ENCODE measurements at regions not wholly inside any gene's neighbourhood (a gene's known extent, or its start where the extent isn't known, plus 50 kb on each side); places are given as distances from the start of the nearest gene placed in this dataset.
A peak's percentile ranks its signal among the peaks of the same experiment; 100 is the strongest.
"Not testable (repeated sequence)": the region's sequence is repeated elsewhere in the genome, so short reads cannot be mapped to it uniquely, and the experiment has no call there.

DNA sequence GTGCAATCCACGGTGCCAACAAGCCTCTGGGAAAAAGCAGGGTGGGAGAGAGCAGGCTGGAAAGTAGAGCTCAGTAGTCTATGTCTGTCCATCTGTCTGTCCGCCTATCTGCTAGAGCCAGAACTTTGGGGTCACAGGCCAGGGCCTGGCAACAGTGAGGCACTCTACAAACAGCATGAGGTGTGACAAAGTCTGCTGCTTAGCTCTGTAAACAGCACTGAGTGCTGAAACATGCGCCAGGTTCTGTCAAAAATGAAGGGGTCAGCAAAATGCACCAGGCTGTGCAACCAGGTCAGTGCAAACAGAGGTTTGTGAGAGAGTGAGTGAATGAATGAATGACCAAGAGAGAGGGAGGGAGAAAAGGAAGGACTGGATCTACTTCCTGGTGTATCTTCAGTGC is 936.5 kb downstream of the SPATA31A6 start:
- TF ChIP-seq FOXA2 (IDR thresholded peaks at IDR 0.05) = peak; percentile 45
- TF ChIP-seq HNF4A (conservative IDR thresholded peaks at IDR 0.05) = peak; percentile 30 to 53
- peak in 1 of 2 donors; percentile 41 for TF ChIP-seq RXRA (IDR thresholded peaks at IDR 0.05)
- TF ChIP-seq SP1 (IDR thresholded peaks at IDR 0.05) = peak; percentile 42
- H3K9ac ChIP-seq (ENCODE audit: low read depth in 1 of 2, low read length in 2 of 2); H3K36me3 ChIP-seq (ENCODE audit: control insufficient read depth in 4 of 4, insufficient read depth in 3 of 4, low read depth in 1 of 4, low read length in 3 of 4); H3K4me1 ChIP-seq (ENCODE audit: control insufficient read depth in 4 of 4, insufficient read depth in 4 of 4, low read length in 3 of 4); H3K27me3 ChIP-seq (ENCODE audit: control insufficient read depth in 4 of 4, insufficient read depth in 4 of 4, low read length in 3 of 4); H3K9me3 ChIP-seq (ENCODE audit: control insufficient read depth in 4 of 4, low read length in 3 of 4); H3K4me3 ChIP-seq (ENCODE audit: low read depth in 1 of 3, low read length in 3 of 3); DNase-seq (ENCODE audit: low spot score): not testable (repeated sequence)
- WGBS = 28% methylated on average over 2 of the region's 3 CpGs
- peak overlapping the region in 1 of 2 donors; percentile 46 for H3K27ac ChIP-seq (ENCODE audit: low read depth in 1 of 2, low read length in 2 of 2)

DNA sequence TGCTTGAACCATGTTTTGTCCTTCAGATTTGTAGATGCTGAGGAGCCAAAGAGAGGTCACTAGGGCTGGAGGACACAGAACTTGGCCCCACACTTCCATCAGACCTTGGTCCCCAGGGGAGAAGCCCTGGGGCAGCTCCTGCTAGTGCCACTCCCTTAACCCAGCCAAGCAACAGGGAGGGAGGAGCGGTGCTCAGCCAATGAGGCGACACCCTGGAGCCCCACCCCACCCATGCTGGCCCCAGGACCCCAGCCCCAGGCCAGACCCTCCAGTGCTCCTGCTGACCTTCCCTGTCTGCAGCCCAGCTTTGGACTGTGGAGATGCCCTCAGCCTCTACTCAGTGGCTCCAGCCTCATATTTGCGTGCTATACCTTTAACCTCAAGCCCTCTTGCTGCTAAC is 942.4 kb downstream of the SPATA31A6 start:
- not testable (repeated sequence) for H3K4me3 ChIP-seq (ENCODE audit: low read depth in 1 of 3, low read length in 3 of 3); H3K36me3 ChIP-seq (ENCODE audit: control insufficient read depth in 4 of 4, insufficient read depth in 3 of 4, low read depth in 1 of 4, low read length in 3 of 4); DNase-seq (ENCODE audit: low spot score); H3K4me1 ChIP-seq (ENCODE audit: control insufficient read depth in 4 of 4, insufficient read depth in 4 of 4, low read length in 3 of 4); H3K9me3 ChIP-seq (ENCODE audit: control insufficient read depth in 4 of 4, low read length in 3 of 4); H3K27me3 ChIP-seq (ENCODE audit: control insufficient read depth in 4 of 4, insufficient read depth in 4 of 4, low read length in 3 of 4); H3K9ac ChIP-seq (ENCODE audit: low read depth in 1 of 2, low read length in 2 of 2); H3K27ac ChIP-seq (ENCODE audit: low read depth in 1 of 2, low read length in 2 of 2)
- WGBS = 92% methylated on average over 3 of the region's 3 CpGs

DNA sequence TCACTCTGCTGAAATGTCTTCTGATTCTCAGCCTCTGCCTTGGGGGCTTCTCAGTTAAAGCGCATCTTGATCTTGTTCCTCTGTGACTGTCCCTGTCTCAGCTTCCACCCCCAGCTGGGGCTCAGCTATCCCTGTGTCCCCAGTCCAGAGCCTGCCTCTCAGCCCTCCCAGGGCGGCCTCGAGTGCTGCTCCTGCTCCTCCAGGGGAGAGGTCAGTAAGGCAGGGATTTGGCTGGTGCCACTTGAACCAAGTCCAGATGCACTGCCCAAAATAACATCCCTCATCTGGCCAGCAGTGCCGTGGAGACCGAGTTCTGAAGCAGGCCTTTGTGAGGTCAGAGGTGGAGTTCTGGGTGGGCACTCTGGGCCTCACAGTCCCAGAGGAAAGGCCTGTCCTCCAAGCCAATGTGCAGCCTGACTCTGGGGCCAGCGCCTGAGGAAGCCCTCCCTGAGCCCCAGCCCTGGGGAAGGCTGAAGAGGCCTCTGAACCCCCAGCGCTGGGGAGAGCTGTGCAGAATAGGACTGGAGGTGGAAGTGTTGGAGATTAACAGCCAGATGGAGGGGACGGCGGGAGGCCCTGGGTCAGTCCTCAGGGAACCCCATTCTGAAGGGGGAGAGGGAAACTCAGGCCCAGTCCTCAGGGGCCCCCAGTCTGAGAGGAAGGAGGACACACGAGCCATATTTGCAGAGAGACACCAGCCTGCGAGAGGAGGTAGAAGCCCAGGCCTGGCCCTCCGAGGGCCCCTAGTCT is 943.7 kb downstream of the SPATA31A6 start:
- not testable (repeated sequence) for H3K9ac ChIP-seq (ENCODE audit: low read depth in 1 of 2, low read length in 2 of 2); H3K4me3 ChIP-seq (ENCODE audit: low read depth in 1 of 3, low read length in 3 of 3); DNase-seq (ENCODE audit: low spot score); H3K27ac ChIP-seq (ENCODE audit: low read depth in 1 of 2, low read length in 2 of 2); H3K36me3 ChIP-seq (ENCODE audit: control insufficient read depth in 4 of 4, insufficient read depth in 3 of 4, low read depth in 1 of 4, low read length in 3 of 4); H3K9me3 ChIP-seq (ENCODE audit: control insufficient read depth in 4 of 4, low read length in 3 of 4); H3K27me3 ChIP-seq (ENCODE audit: control insufficient read depth in 4 of 4, insufficient read depth in 4 of 4, low read length in 3 of 4); H3K4me1 ChIP-seq (ENCODE audit: control insufficient read depth in 4 of 4, insufficient read depth in 4 of 4, low read length in 3 of 4)
- 71% methylated on average over 12 of the region's 12 CpGs for WGBS

DNA sequence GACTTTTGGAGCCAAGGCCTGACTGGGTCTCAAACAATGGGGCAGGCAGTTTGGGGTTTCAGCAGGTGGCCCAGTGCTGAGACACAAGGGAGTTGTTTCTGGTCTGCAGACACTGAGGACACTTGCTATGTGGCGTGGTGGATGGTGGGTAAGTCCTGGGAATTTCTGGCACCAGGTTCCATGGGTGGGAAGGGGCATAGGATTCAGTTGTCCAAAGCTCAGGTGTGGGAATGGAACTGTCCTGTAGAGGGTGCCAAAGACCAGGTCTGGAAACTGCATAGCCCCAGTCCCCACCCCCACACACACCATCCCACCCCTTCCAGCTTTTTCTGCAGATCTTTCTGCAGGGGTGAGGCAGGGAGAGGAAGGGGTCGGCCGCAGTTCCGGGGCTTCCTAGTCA is 944.5 kb downstream of the SPATA31A6 start:
- TF ChIP-seq RAD21 (IDR thresholded peaks at IDR 0.05) = peak; percentile 24 to 44
- not testable (repeated sequence) for DNase-seq (ENCODE audit: low spot score); H3K4me1 ChIP-seq (ENCODE audit: control insufficient read depth in 4 of 4, insufficient read depth in 4 of 4, low read length in 3 of 4); H3K27me3 ChIP-seq (ENCODE audit: control insufficient read depth in 4 of 4, insufficient read depth in 4 of 4, low read length in 3 of 4); H3K36me3 ChIP-seq (ENCODE audit: control insufficient read depth in 4 of 4, insufficient read depth in 3 of 4, low read depth in 1 of 4, low read length in 3 of 4); H3K9ac ChIP-seq (ENCODE audit: low read depth in 1 of 2, low read length in 2 of 2); H3K9me3 ChIP-seq (ENCODE audit: control insufficient read depth in 4 of 4, low read length in 3 of 4); H3K27ac ChIP-seq (ENCODE audit: low read depth in 1 of 2, low read length in 2 of 2); H3K4me3 ChIP-seq (ENCODE audit: low read depth in 1 of 3, low read length in 3 of 3)
- 27% methylated on average over 4 of the region's 4 CpGs for WGBS

DNA sequence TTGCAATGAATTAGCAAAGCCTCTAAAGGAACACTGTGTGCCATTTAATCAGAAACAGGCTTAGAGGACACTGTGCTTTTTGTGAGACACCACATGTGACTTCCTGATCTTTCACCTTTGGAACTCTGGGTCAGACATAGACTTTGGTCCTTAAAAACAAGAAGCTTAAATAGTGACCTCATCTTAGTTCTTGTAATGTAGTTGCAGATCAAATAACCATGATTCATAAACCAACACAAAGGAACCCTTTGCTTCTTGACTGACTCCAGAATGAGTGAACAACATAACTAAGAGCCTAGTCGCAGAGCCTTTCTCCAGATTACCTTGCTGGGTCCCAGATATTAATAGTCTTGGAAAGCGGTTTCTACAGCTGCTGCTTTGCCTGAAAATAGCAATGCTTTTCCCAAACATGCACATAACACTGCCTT is 947.3 kb downstream of the SPATA31A6 start:
- H3K27me3 ChIP-seq (ENCODE audit: control insufficient read depth in 4 of 4, insufficient read depth in 4 of 4, low read length in 3 of 4); DNase-seq (ENCODE audit: low spot score); H3K4me3 ChIP-seq (ENCODE audit: low read depth in 1 of 3, low read length in 3 of 3); H3K9me3 ChIP-seq (ENCODE audit: control insufficient read depth in 4 of 4, low read length in 3 of 4); H3K4me1 ChIP-seq (ENCODE audit: control insufficient read depth in 4 of 4, insufficient read depth in 4 of 4, low read length in 3 of 4); H3K36me3 ChIP-seq (ENCODE audit: control insufficient read depth in 4 of 4, insufficient read depth in 3 of 4, low read depth in 1 of 4, low read length in 3 of 4); H3K9ac ChIP-seq (ENCODE audit: low read depth in 1 of 2, low read length in 2 of 2): not testable (repeated sequence)
- 48% methylated on average over 2 of the region's 2 CpGs for WGBS
- peak overlapping the region; percentile 63 to 64 for H3K27ac ChIP-seq (ENCODE audit: low read depth in 1 of 2, low read length in 2 of 2)
- peak; percentile 35 to 75 for TF ChIP-seq RXRA (IDR thresholded peaks at IDR 0.05)
- peak in 1 of 2 donors; percentile 36 for TF ChIP-seq RAD21 (IDR thresholded peaks at IDR 0.05)
- TF ChIP-seq, protein P1, sequence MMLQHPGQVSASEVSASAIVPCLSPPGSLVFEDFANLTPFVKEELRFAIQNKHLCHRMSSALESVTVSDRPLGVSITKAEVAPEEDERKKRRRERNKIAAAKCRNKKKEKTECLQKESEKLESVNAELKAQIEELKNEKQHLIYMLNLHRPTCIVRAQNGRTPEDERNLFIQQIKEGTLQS (IDR thresholded peaks at IDR 0.05) = peak; percentile 39
- peak; percentile 58 to 83 for TF ChIP-seq JUND (IDR thresholded peaks at IDR 0.05)
- TF ChIP-seq SP1 (IDR thresholded peaks at IDR 0.05) = peak; percentile 74
- TF ChIP-seq HNF4A (conservative IDR thresholded peaks at IDR 0.05) = peak; percentile 82 to 86
- TF ChIP-seq, protein P2, sequence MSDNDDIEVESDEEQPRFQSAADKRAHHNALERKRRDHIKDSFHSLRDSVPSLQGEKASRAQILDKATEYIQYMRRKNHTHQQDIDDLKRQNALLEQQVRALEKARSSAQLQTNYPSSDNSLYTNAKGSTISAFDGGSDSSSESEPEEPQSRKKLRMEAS (IDR thresholded peaks at IDR 0.05) = peak; percentile 39
- peak; percentile 73 for TF ChIP-seq NR2F2 (IDR thresholded peaks at IDR 0.05)
- TF ChIP-seq, protein P3, sequence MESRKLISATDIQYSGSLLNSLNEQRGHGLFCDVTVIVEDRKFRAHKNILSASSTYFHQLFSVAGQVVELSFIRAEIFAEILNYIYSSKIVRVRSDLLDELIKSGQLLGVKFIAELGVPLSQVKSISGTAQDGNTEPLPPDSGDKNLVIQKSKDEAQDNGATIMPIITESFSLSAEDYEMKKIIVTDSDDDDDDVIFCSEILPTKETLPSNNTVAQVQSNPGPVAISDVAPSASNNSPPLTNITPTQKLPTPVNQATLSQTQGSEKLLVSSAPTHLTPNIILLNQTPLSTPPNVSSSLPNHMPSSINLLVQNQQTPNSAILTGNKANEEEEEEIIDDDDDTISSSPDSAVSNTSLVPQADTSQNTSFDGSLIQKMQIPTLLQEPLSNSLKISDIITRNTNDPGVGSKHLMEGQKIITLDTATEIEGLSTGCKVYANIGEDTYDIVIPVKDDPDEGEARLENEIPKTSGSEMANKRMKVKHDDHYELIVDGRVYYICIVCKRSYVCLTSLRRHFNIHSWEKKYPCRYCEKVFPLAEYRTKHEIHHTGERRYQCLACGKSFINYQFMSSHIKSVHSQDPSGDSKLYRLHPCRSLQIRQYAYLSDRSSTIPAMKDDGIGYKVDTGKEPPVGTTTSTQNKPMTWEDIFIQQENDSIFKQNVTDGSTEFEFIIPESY (IDR thresholded peaks at IDR 0.05) = peak; percentile 32
- TF ChIP-seq HNF4G (IDR thresholded peaks at IDR 0.05) = peak; percentile 54

DNA sequence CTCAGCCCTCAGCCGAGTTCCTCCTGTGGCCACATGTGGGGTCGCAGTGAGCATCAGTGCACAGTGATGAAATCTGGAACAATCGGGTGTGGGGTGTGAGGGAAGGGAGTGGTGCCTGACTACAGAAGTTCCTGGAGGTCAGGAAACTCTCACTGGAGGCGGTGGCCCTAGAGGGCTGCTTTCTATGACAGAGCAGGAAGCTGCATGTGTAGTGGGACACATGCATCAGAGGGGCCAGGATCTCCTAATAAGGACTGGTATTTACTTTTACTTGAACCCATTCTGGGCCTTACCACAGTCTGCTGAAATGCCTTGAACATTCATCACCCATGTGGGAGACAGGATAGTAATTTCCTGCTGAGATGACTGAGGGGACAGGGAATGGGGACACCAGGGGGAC is 952.0 kb downstream of the SPATA31A6 start:
- H3K9ac ChIP-seq (ENCODE audit: low read depth in 1 of 2, low read length in 2 of 2); H3K27ac ChIP-seq (ENCODE audit: low read depth in 1 of 2, low read length in 2 of 2); H3K4me1 ChIP-seq (ENCODE audit: control insufficient read depth in 4 of 4, insufficient read depth in 4 of 4, low read length in 3 of 4); DNase-seq (ENCODE audit: low spot score); H3K4me3 ChIP-seq (ENCODE audit: low read depth in 1 of 3, low read length in 3 of 3); H3K36me3 ChIP-seq (ENCODE audit: control insufficient read depth in 4 of 4, insufficient read depth in 3 of 4, low read depth in 1 of 4, low read length in 3 of 4); H3K27me3 ChIP-seq (ENCODE audit: control insufficient read depth in 4 of 4, insufficient read depth in 4 of 4, low read length in 3 of 4); H3K9me3 ChIP-seq (ENCODE audit: control insufficient read depth in 4 of 4, low read length in 3 of 4): not testable (repeated sequence)
- 74% methylated on average over 4 of the region's 4 CpGs for WGBS
